OCI-LY3 (cell line): ENCODE measurements at regions not wholly inside any gene's neighbourhood (a gene's known extent, or its start where the extent isn't known, plus 50 kb on each side); places are given as distances from the start of the nearest gene placed in this dataset.
A peak's percentile ranks its signal among the peaks of the same experiment; 100 is the strongest.
"Not testable (repeated sequence)": the region's sequence is repeated elsewhere in the genome, so short reads cannot be mapped to it uniquely, and the experiment has no call there.

Experiments
- H2AFZ ChIP-seq: fragments of 200-600, 300-600 bp; shearing (Covaris generic); 2 replicates; pipeline ENCODE4 v1.6.0; 2014; ENCODE audit warnings: antibody characterized with exemption, low read depth, low read length
- H3K27ac ChIP-seq: fragments of 200-600, 300-600 bp; sonication (generic); 2 replicates; pipeline ENCODE4 v1.5.1; 2014; ENCODE audit warnings: mild to moderate bottlenecking, low read length, moderate library complexity, mixed read lengths
- H3K27me3 ChIP-seq: fragments of 200-600, 300-600 bp; sonication (generic); 2 replicates; pipeline ENCODE4 v1.6.1; 2014; ENCODE audit warnings: low read depth, low read length, mixed read lengths
- H3K36me3 ChIP-seq: fragments of 200-600, 300-600 bp; sonication (generic); replicated peaks from 2 replicates; pipeline ENCODE3; 2014; ENCODE audit warnings: low read depth, low read length, mixed read lengths
- H3K4me1 ChIP-seq: fragments of 300-600, 200-600 bp; sonication (generic); 2 replicates; pipeline ENCODE4 v1.6.1; 2014; ENCODE audit warnings: low read length, mixed read lengths
- H3K4me2 ChIP-seq: fragments of 200-600, 300-600 bp; sonication (generic); 2 replicates; pipeline ENCODE4 v1.6.1; 2014; ENCODE audit warnings: low read length, mixed read lengths
- H3K4me3 ChIP-seq: fragments of 300-600, 200-600 bp; sonication (generic); 2 replicates; pipeline ENCODE4 v1.5.1; 2014; ENCODE audit warnings: antibody characterized with exemption, mild to moderate bottlenecking, low read length, moderate library complexity
- H3K79me2 ChIP-seq: fragments of 300-600, 200-600 bp; shearing (Covaris generic); 2 replicates; pipeline ENCODE4 v1.6.1; 2014; ENCODE audit warnings: mild to moderate bottlenecking, low read length, mixed read lengths
- H3K9ac ChIP-seq: fragments of 300-600, 200-600 bp; shearing (Covaris generic); 2 replicates; pipeline ENCODE4 v1.6.0; 2014; ENCODE audit warnings: mild to moderate bottlenecking, low read length, moderate library complexity
- H3K9me3 ChIP-seq: fragments of 200-600, 300-600 bp; shearing (Covaris generic); 2 replicates; pipeline ENCODE4 v1.6.1; 2014; ENCODE audit warnings: low read length, mixed read lengths; ENCODE audit not compliant: insufficient read depth
- H4K20me1 ChIP-seq: fragments of 200-600, 300-600 bp; sonication (generic); 2 replicates; pipeline ENCODE4 v1.6.1; 2016; ENCODE audit warnings: low read length, mixed read lengths; ENCODE audit not compliant: insufficient read depth
- CTCF ChIP-seq: fragments of 200-600, 300-600 bp; sonication (generic); IDR thresholded peaks from 2 replicates; pipeline ENCODE4 v1.5.1; 2014; ENCODE audit warnings: antibody characterized with exemption, low read length, low read depth
- EZH2phosphoT487 ChIP-seq: fragments of 200-600 bp; shearing (Covaris generic); IDR thresholded peaks from 2 replicates; pipeline ENCODE4 v1.6.1; 2018; ENCODE audit warnings: antibody characterized with exemption, mixed run types, low read depth

DNA sequence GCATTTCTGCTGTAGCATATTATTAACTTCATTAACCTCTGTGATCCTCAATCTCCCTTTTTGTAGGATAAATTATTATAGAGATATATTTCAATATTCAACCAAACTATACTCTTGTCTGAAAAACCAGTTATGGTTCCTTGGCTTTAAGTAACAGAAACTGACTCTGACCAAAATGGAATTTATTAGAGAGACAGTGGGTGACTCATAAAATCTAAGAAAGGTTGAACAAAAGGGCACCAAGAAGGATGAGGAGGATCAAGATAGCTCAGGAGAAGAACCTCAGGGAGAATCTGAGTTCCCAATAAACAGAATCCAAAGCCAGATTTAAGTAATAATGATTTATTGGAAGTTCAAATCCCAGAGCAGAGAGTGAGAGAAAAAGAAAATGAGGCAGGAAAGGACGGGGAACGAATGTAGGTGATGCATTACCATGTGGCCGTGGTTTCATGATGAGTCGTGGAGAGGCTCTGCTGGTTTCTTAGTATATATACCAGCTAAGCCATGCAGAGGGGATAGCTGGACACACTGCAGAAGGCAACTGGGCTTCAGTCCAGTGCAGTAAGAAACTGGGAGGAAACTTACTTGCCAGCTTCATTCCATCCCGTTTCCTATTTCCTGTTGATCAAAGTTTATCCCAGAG, 151.5 kb upstream of the GOT2 start:
- Histone ChIP-seq H2AFZ (no peak overlapping the region), H3K79me2 (no peaks in the 10 kb centered on the region), H3K27me3 (peaks cover 29% of the 10 kb centered on the region), H4K20me1 (no peaks in the 10 kb centered on the region), H3K4me2 (no peak overlapping the region), H3K4me1 (peaks cover 10% of the 10 kb centered on the region; the same call in 1 of the 2 replicates), H3K36me3 (no peaks in the 10 kb centered on the region), H3K4me3 (no peak overlapping the region), H3K27ac (no peak overlapping the region), H3K9me3 (no peaks in the 10 kb centered on the region), H3K9ac (no peak overlapping the region)
- TF ChIP-seq CTCF = no peak
- no peak for TF ChIP-seq EZH2phosphoT487

DNA sequence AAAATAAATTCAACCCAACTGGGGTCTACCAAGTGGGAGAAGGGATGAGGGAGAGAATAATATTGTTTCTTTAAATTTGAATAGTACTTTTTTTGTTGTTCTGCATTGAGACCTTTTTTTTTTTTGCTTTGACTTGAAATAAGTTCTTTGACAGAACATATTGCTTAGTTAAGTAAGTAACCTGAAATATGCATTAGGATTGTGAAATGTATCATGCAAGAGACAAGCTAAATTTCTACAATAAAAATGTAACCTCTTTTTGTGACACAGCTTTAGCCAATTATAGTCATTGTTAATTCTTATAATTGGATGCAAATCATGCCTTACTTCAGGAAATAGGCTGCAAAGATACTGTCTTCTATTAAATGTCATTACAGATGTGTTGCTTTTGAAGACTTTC, 150.0 kb upstream of the GOT2 start:
- H3K27me3 ChIP-seq = peaks cover 22% of the 10 kb centered on the region
- H4K20me1 ChIP-seq = no peaks in the 10 kb centered on the region
- TF ChIP-seq EZH2phosphoT487 (no peak), CTCF (no peak)
- H3K27ac ChIP-seq = no peak overlapping the region
- H3K4me1 ChIP-seq = peaks cover 10% of the 10 kb centered on the region; the same call in 1 of the 2 replicates
- H3K79me2 ChIP-seq = no peaks in the 10 kb centered on the region
- no peak overlapping the region for H3K9ac ChIP-seq
- no peak overlapping the region for H2AFZ ChIP-seq
- H3K36me3 ChIP-seq = no peaks in the 10 kb centered on the region
- H3K9me3 ChIP-seq = no peaks in the 10 kb centered on the region
- no peak overlapping the region for H3K4me2 ChIP-seq
- H3K4me3 ChIP-seq = no peak overlapping the region

GRCh38 chr16:58883131-58883530, 149.0 kb upstream of the GOT2 start:
- Histone ChIP-seq H2AFZ (no peak overlapping the region), H3K36me3 (no peaks in the 10 kb centered on the region), H3K27ac (no peak overlapping the region), H3K4me3 (no peak overlapping the region), H3K9me3 (no peaks in the 10 kb centered on the region), H4K20me1 (no peaks in the 10 kb centered on the region), H3K4me2 (0 out of 2 replicates have a peak overlapping the region, but pooled peaks have one; percentile 31), H3K79me2 (no peaks in the 10 kb centered on the region), H3K4me1 (peaks cover 10% of the 10 kb centered on the region; the same call in 1 of the 2 replicates), H3K27me3 (peaks cover 15% of the 10 kb centered on the region), H3K9ac (no peak overlapping the region)
- no peak for TF ChIP-seq EZH2phosphoT487
- TF ChIP-seq CTCF = no peak

- TF ChIP-seq CTCF (no peak), EZH2phosphoT487 (no peak)
- H4K20me1 ChIP-seq = no peaks in the 10 kb centered on the region
- no peak overlapping the region for H2AFZ ChIP-seq
- H3K4me3 ChIP-seq = no peak overlapping the region
- peak overlapping the region; percentile 31 for H3K4me2 ChIP-seq
- peaks cover 10% of the 10 kb centered on the region; the same call in 1 of the 2 replicates for H3K4me1 ChIP-seq
- H3K27me3 ChIP-seq = peaks cover 9% of the 10 kb centered on the region; the same call in 1 of the 2 replicates
- no peak overlapping the region for H3K27ac ChIP-seq
- H3K9me3 ChIP-seq = no peaks in the 10 kb centered on the region
- H3K9ac ChIP-seq = no peak overlapping the region
- H3K36me3 ChIP-seq = no peaks in the 10 kb centered on the region
- H3K79me2 ChIP-seq = no peaks in the 10 kb centered on the region
Measured at GRCh38 chr16:58882292-58882691, 148.2 kb upstream of the GOT2 start.

DNA sequence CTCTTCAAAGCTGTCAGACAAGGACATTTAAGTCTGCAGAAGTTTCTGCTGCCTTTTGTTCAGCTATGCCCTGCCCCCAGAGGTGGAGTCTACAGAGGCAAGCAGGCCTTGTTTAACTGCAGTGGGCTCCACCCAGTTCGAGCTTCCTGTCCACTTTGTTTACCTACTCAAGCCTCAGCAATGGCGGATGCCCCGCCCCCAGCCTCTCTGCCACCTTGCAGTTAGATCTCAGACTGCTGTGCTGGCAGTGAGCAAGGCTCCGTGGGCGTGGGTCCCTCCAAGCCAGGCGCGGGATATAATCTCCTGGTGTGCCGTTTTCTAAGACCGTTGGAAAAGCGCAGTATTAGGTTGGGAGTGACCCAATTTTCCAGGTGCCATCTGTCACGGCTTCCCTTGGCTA, 144.5 kb upstream of the GOT2 start:
- not testable (repeated sequence) for H3K27me3 ChIP-seq, H3K36me3 ChIP-seq, H3K9ac ChIP-seq, H3K4me3 ChIP-seq, H3K79me2 ChIP-seq, H3K9me3 ChIP-seq, H4K20me1 ChIP-seq, H3K27ac ChIP-seq, H2AFZ ChIP-seq, H3K4me2 ChIP-seq
- peaks cover 10% of the 10 kb centered on the region; the same call in 1 of the 2 replicates for H3K4me1 ChIP-seq
